GM06990 (cell line): ENCODE measurements at regions not wholly inside any gene's neighbourhood (a gene's known extent, or its start where the extent isn't known, plus 50 kb on each side); places are given as distances from the start of the nearest gene placed in this dataset.

Source experiments
- DNase-seq: peaks from one replicate; pipeline ENCODE4 v3.0.0-alpha.2; 2011; ENCODE audit not compliant: insufficient read length; ENCODE audit errors: extremely low read depth
- H3K27me3 ChIP-seq: replicated peaks from 2 replicates; pipeline ENCODE4 v1.6.0; 2011; ENCODE audit warnings: low read length; ENCODE audit not compliant: control insufficient read depth, insufficient read depth
- H3K36me3 ChIP-seq: 2 replicates; pipeline ENCODE4 v1.5.1; 2011; ENCODE audit warnings: low read length; ENCODE audit not compliant: control insufficient read depth, insufficient read depth
- H3K4me3 ChIP-seq: replicated peaks from 2 replicates; pipeline ENCODE4 v1.5.1; 2011; ENCODE audit warnings: low read depth, mild to moderate bottlenecking, control low read depth, low read length
- CTCF ChIP-seq: IDR thresholded peaks from 2 replicates; pipeline ENCODE4 v1.5.1; 2011; ENCODE audit warnings: low read length, control low read depth, mild to moderate bottlenecking, inconsistent platforms; ENCODE audit not compliant: insufficient read depth, poor library complexity, severe bottlenecking

- no peak overlapping the region for H3K4me3 ChIP-seq
- DNase-seq, result peak; percentile 15
- no peaks in the 10 kb centered on the region for H3K27me3 ChIP-seq
- no peaks in the 10 kb centered on the region for H3K36me3 ChIP-seq
- no peak for TF ChIP-seq CTCF
Observed at GRCh38 chr10:10855151-10855581, 162.5 kb upstream of the CELF2 start.

GRCh38 chr10:10860455-10860976, 157.2 kb upstream of the CELF2 start:
- Histone ChIP-seq H3K36me3 (no peaks in the 10 kb centered on the region), H3K4me3 (no peak overlapping the region), H3K27me3 (no peaks in the 10 kb centered on the region)
- TF ChIP-seq CTCF, result no peak
- DNase-seq, result no peak

GRCh38 chr10:10865303-10865702, 152.4 kb upstream of the CELF2 start:
- TF ChIP-seq CTCF, result no peak
- Histone ChIP-seq H3K27me3 (no peaks in the 10 kb centered on the region), H3K36me3 (no peaks in the 10 kb centered on the region), H3K4me3 (no peak overlapping the region)
- no peak for DNase-seq

- DNase-seq, result no peak
- no peak overlapping the region for H3K4me3 ChIP-seq
- TF ChIP-seq CTCF, result no peak
Observed at GRCh38 chr10:10865913-10866312, 151.8 kb upstream of the CELF2 start.

GRCh38 chr10:10869592-10869991, 148.1 kb upstream of the CELF2 start:
- DNase-seq, result peak; percentile 53
- TF ChIP-seq CTCF, result no peak

More at GRCh38 chr10:10865913-10866312, 151.8 kb upstream of the CELF2 start:
- H3K36me3 ChIP-seq, result no peaks in the 10 kb centered on the region
- H3K27me3 ChIP-seq, result no peaks in the 10 kb centered on the region

More at GRCh38 chr10:10869592-10869991, 148.1 kb upstream of the CELF2 start:
- no peaks in the 10 kb centered on the region for H3K27me3 ChIP-seq
- no peak overlapping the region for H3K4me3 ChIP-seq
- H3K36me3 ChIP-seq, result no peaks in the 10 kb centered on the region
